ENCODE measurements at regions not wholly inside any gene's neighbourhood (a gene's known extent, or its start where the extent isn't known, plus 50 kb on each side); places are given as distances from the start of the nearest gene placed in this dataset.

DNA sequence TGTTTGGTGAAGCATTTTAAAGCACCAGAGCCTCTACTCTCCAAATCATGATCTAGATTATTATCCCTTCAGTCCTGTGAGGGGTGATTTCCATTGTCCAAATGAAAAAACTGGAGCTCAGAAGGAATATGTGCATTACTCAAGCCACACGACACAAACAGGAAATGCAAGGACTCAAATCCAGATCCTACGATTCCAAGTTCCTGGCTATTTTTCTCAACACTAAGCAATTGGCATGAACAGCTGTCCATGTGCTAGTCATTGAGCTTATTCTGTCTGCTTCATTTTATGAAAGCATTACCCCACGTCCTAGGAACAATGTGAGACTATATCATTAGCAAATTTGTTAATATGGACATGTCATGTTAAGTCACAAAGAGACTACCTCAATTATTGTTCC lies 273.1 kb upstream of the LYPLAL1 start (continued):
- TF ChIP-seq CHD4 (IDR thresholded peaks at IDR 0.05; ENCODE audit: borderline replicate concordance) (no peak), POLR2A (IDR thresholded peaks at IDR 0.05; ENCODE audit: low read length) (no peak), ZNF302 (CRISPR knock-in tag; IDR thresholded peaks at IDR 0.05) (no peak), JUN (IDR thresholded peaks at IDR 0.05) (no peak), MAFK (IDR thresholded peaks at IDR 0.05; ENCODE audit: partially characterized antibody) (no peak)

DNA sequence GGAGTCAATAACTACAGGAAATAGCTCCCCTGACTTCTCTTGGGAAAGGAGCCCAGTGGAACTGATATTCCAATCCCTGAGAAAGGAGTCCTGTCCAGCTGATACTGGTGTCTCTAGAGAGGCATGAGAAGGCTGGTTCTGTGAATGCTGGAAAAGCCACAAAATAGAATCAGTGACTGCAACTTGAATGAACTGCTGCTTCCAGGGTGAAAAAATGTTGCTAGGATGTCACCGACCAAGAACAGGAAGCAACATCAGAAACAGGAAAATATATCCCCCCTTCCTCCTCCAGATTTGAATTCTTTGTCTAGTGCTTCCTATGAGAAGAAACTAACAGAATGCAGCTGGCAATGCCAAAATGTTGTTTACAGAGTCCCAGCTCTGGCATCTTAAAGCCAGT lies 269.3 kb upstream of the LYPLAL1 start:
- ATAC-seq, result no peak
- H3K4me3 ChIP-seq, result no peak overlapping the region
- H3K4me1 ChIP-seq, result no peaks in the 10 kb centered on the region
- H3K9me3 ChIP-seq, result no peaks in the 10 kb centered on the region
- POLR2A ChIA-PET, result no interaction called here
- 56% methylated on average over 1 of the region's 1 CpG for WGBS (ENCODE audit: missing lambda C conversion rate)
- CTCF ChIA-PET, result interaction anchor here (1.2 kb wide), 1 partner anchor 16 kb away, joined by 3 read pairs; no protein-coding TSS in a partner anchor
- TF ChIP-seq TFCP2L1 (CRISPR knock-in tag; IDR thresholded peaks at IDR 0.05) (no peak), RNF2 (IDR thresholded peaks at IDR 0.05; ENCODE audit: borderline replicate concordance, low read depth) (no peak), MAFK (IDR thresholded peaks at IDR 0.05; ENCODE audit: partially characterized antibody) (no peak), KDM5A (IDR thresholded peaks at IDR 0.05) (no peak), REST (IDR thresholded peaks at IDR 0.05) (no peak), TP53 (CRISPR knock-in tag; IDR thresholded peaks at IDR 0.05) (no peak), FOSL2 (IDR thresholded peaks at IDR 0.05) (no peak), FOSL2 (CRISPR knock-in tag; IDR thresholded peaks at IDR 0.05) (no peak), HOXA7 (CRISPR knock-in tag; IDR thresholded peaks at IDR 0.05) (no peak), EHMT2 (IDR thresholded peaks at IDR 0.05; ENCODE audit: low read depth) (no peak), RFX5 (IDR thresholded peaks at IDR 0.05) (no peak), BHLHE40 (IDR thresholded peaks at IDR 0.05; ENCODE audit: low read depth, low read length) (no peak), RAD21 (conservative IDR thresholded peaks at IDR 0.05 in 1 of 2, IDR thresholded peaks at IDR 0.05 in 1 of 2) (no peak), MAZ (IDR thresholded peaks at IDR 0.05; ENCODE audit: borderline replicate concordance, low read depth, low read length) (no peak), ESRRA (IDR thresholded peaks at IDR 0.05; ENCODE audit: borderline replicate concordance, low read length) (no peak), CHD4 (IDR thresholded peaks at IDR 0.05; ENCODE audit: borderline replicate concordance) (no peak)
- peak overlapping the region in 1 of 2 experiments; percentile 24; a peak in 1 of 6 replicates for H3K27ac ChIP-seq
- no peak for DNase-seq (ENCODE audit: low read depth in 1 of 2, low spot score in 1 of 2)
- no peak overlapping the region for H3K4me2 ChIP-seq
- FAIRE-seq, result no peak

DNA sequence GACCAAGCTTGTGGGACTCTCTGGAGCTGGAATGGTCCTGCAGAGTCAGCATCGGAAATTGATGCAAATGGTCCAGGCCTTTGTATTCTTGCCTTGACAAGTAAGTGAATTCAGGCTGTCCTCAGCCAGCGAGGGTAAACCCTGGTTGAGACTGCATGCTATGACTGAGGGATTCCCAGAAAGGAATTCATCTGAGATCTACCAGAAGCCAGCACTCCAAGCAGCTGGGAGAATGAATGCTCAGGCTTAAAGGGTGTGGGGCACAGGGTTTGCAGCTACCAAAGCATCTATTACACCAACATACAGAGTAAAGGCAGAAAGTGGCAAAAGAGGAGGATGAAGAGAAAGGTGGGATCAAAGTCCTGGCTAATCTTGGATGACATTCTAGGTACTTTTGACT lies 257.0 kb upstream of the LYPLAL1 start:
- DNase-seq (ENCODE audit: low read depth in 1 of 2, low spot score in 1 of 2), result no peak
- no peak for FAIRE-seq
- ChIA-PET POLR2A (no interaction called here), CTCF (interaction anchor here (1.0 kb wide), 1 partner anchor 9 kb away, joined by 3 read pairs; no protein-coding TSS in a partner anchor)
- H3K27ac ChIP-seq, result no peak overlapping the region
- TF ChIP-seq MAX (IDR thresholded peaks at IDR 0.05), result no peak
- no peak for TF ChIP-seq EHMT2 (IDR thresholded peaks at IDR 0.05; ENCODE audit: low read depth)
- TF ChIP-seq ZSCAN20 (CRISPR knock-in tag; IDR thresholded peaks at IDR 0.05), result no peak
- TF ChIP-seq USF2 (IDR thresholded peaks at IDR 0.05), result no peak
- TF ChIP-seq SMC3 (IDR thresholded peaks at IDR 0.05), result no peak
- TF ChIP-seq CTCF (IDR thresholded peaks at IDR 0.05), result no peak
- no peak for TF ChIP-seq RFX5 (IDR thresholded peaks at IDR 0.05)
- TF ChIP-seq SREBF2 (IDR thresholded peaks at IDR 0.05), result no peak
- no peak for TF ChIP-seq NFE2L2 (conservative IDR thresholded peaks at IDR 0.05; ENCODE audit: low read length)
- no peak for TF ChIP-seq HDAC2 (IDR thresholded peaks at IDR 0.05)
- TF ChIP-seq RARB (CRISPR knock-in tag; IDR thresholded peaks at IDR 0.05), result no peak
- TF ChIP-seq FOSB (CRISPR knock-in tag; IDR thresholded peaks at IDR 0.05), result no peak
- no peaks in the 10 kb centered on the region for H3K9me3 ChIP-seq
- WGBS (ENCODE audit: missing lambda C conversion rate), result 90% methylated on average over 2 of the region's 2 CpGs
- H3K4me2 ChIP-seq, result no peak overlapping the region
- no peaks in the 10 kb centered on the region for H3K4me1 ChIP-seq
- no peak for ATAC-seq
- no peak overlapping the region for H3K4me3 ChIP-seq
